Neural progenitor cell (in vitro differentiated cells): ENCODE measurements at regions not wholly inside any gene's neighbourhood (a gene's known extent, or its start where the extent isn't known, plus 50 kb on each side); places are given as distances from the start of the nearest gene placed in this dataset.
A peak's percentile ranks its signal among the peaks of the same experiment; 100 is the strongest.

Experiments used
- DNase-seq: peaks from one replicate; pipeline ENCODE4 v3.0.0-alpha.2; 2016; ENCODE audit warnings: low spot score
- H2AFZ ChIP-seq: fragments of 200-600 bp; sonication (generic); replicated peaks from 2 replicates; pipeline ENCODE4 v1.6.1; 2016; ENCODE audit warnings: antibody characterized with exemption
- H3F3A ChIP-seq: fragments of 200-600 bp; sonication (generic); 2 replicates; pipeline ENCODE4 v1.6.1; 2016; ENCODE audit warnings: antibody characterized with exemption, low read depth
- H3K27ac ChIP-seq: fragments of 200-600 bp; sonication (generic); 2 replicates; pipeline ENCODE4 v1.5.1; 2016; ENCODE audit warnings: mild to moderate bottlenecking
- H3K27me3 ChIP-seq: fragments of 200-600 bp; sonication (generic); 2 replicates; pipeline ENCODE4 v1.6.1; 2016; ENCODE audit warnings: mild to moderate bottlenecking, moderate library complexity
- H3K36me3 ChIP-seq: fragments of 200-600 bp; sonication (generic); 2 replicates; pipeline ENCODE4 v1.5.1; 2016
- H3K4me1 ChIP-seq: fragments of 200-600 bp; sonication (generic); 2 replicates; pipeline ENCODE4 v1.6.1; 2016; ENCODE audit warnings: mixed run types
- H3K4me2 ChIP-seq: fragments of 200-600 bp; sonication (generic); 2 replicates; pipeline ENCODE4 v1.6.1; 2016
- H3K4me3 ChIP-seq: fragments of 200-600 bp; sonication (generic); 2 replicates; pipeline ENCODE4 v1.5.1; 2016
- H3K79me2 ChIP-seq: fragments of 200-600 bp; sonication (generic); 2 replicates; pipeline ENCODE4 v1.6.1; 2016; ENCODE audit warnings: low read depth
- H3K9ac ChIP-seq: fragments of 200-600 bp; sonication (generic); 2 replicates; pipeline ENCODE4 v1.6.1; 2016
- H3K9me3 ChIP-seq: fragments of 200-600 bp; sonication (generic); 2 replicates; pipeline ENCODE4 v1.5.1; 2016; ENCODE audit warnings: low read depth
- H4K20me1 ChIP-seq: fragments of 200-600 bp; sonication (generic); 2 replicates; pipeline ENCODE4 v1.6.1; 2016; ENCODE audit warnings: low read depth
- H3K27ac Mint-ChIP-seq: 3 replicates; pipeline ENCODE4 v1.8.0; 2021; ENCODE audit warnings: mixed read lengths
- H3K27me3 Mint-ChIP-seq: 2 replicates; pipeline ENCODE4 v1.8.0; 2022; ENCODE audit warnings: low read depth, mild to moderate bottlenecking, inconsistent platforms, moderate library complexity, mixed read lengths; ENCODE audit not compliant: insufficient read depth
- H3K36me3 Mint-ChIP-seq: 3 replicates; pipeline ENCODE4 v1.8.0; 2021; ENCODE audit warnings: mixed read lengths
- H3K4me1 Mint-ChIP-seq: 3 replicates; pipeline ENCODE4 v1.8.0; 2021; ENCODE audit warnings: mixed read lengths
- H3K4me3 Mint-ChIP-seq: 3 replicates; pipeline ENCODE4 v1.8.0; 2021; ENCODE audit warnings: mild to moderate bottlenecking, moderate library complexity, mixed read lengths
- H3K9me3 Mint-ChIP-seq: 3 replicates; pipeline ENCODE4 v1.8.0; 2020; ENCODE audit warnings: mixed read lengths
- CTCF ChIP-seq: fragments of 200-600 bp; sonication (generic); IDR thresholded peaks from 2 replicates; pipeline ENCODE4 v1.5.1; 2017; ENCODE audit warnings: antibody characterized with exemption, mild to moderate bottlenecking
- EZH2 ChIP-seq: fragments of 200-600 bp; sonication (generic); IDR thresholded peaks from 2 replicates; pipeline ENCODE4 v1.6.1; 2017; ENCODE audit warnings: antibody characterized with exemption, mild to moderate bottlenecking, moderate library complexity
- EZH2phosphoT487 ChIP-seq: fragments of 200-600 bp; sonication (generic); IDR thresholded peaks from 2 replicates; pipeline ENCODE4 v1.6.1; 2017; ENCODE audit warnings: antibody characterized with exemption

- Histone ChIP-seq H4K20me1 (no peaks in the 10 kb centered on the region), H3K9me3 (no peaks in the 10 kb centered on the region), H3K79me2 (no peaks in the 10 kb centered on the region), H2AFZ (no peak overlapping the region), H3K4me3 (no peak overlapping the region), H3F3A (peaks cover 15% of the 10 kb centered on the region), H3K27ac (no peak overlapping the region), H3K9ac (no peak overlapping the region), H3K36me3 (no peaks in the 10 kb centered on the region), H3K4me1 (peaks cover 30% of the 10 kb centered on the region), H3K4me2 (no peak overlapping the region), H3K27me3 (no peaks in the 10 kb centered on the region)
- peaks cover 2% of the 10 kb centered on the region for H3K27me3 Mint-ChIP-seq
- H3K4me3 Mint-ChIP-seq = no peak overlapping the region
- H3K4me1 Mint-ChIP-seq = peaks cover 11% of the 10 kb centered on the region
- H3K36me3 Mint-ChIP-seq = no peaks in the 10 kb centered on the region
- no peak overlapping the region for H3K27ac Mint-ChIP-seq
- H3K9me3 Mint-ChIP-seq = no peaks in the 10 kb centered on the region
- DNase-seq = no peak
- TF ChIP-seq EZH2 (no peak), CTCF (no peak), EZH2phosphoT487 (no peak)
Observed at GRCh38 chr11:127674754-127675153, 674.2 kb upstream of the KIRREL3 start.

DNA sequence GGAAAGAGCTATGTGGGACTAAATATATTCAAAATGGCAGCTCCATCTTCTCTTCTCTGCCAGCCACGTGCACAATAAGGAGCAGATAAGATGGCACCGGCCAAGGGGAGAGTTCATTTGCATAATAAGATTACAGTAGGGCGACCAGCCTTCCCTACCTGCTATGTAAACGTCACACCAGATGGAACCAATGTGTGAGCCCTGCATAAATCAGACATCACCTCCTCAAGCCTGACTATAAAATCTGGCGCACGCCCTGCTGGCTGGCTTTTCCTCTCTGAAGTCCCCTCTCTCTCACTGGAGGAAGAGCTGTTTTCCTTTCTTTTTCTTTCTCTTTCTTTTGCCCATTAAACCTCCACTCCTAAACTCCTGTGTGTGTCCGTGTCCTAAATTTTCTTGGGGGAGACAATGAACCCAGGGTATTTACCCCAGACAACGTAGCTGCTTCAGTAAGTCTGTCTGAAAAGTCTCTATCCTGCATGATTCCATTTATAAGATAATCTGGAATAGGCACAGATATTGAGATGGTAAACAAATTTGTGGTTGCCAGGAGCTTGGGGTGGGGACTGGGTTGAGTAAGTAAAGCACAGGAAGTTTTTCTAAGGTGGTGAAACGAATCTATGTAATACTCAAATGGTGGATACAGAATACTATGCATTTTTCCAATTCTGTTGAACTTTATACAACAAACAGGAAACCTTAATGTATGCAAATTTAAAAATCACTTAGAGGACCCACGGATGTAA is 670.0 kb upstream of the KIRREL3 start:
- no peaks in the 10 kb centered on the region for H3K27me3 Mint-ChIP-seq
- Histone ChIP-seq H3K4me3 (no peak overlapping the region), H3F3A (no peaks in the 10 kb centered on the region), H3K27ac (no peak overlapping the region), H3K9me3 (no peaks in the 10 kb centered on the region), H4K20me1 (no peaks in the 10 kb centered on the region), H2AFZ (peak overlapping the region; percentile 65), H3K9ac (no peak overlapping the region), H3K27me3 (no peaks in the 10 kb centered on the region), H3K36me3 (peaks cover 3% of the 10 kb centered on the region), H3K4me1 (no peaks in the 10 kb centered on the region), H3K4me2 (no peak overlapping the region), H3K79me2 (no peaks in the 10 kb centered on the region)
- H3K27ac Mint-ChIP-seq = no peak overlapping the region
- H3K4me3 Mint-ChIP-seq = no peak overlapping the region
- H3K4me1 Mint-ChIP-seq = no peaks in the 10 kb centered on the region
- DNase-seq = no peak
- TF ChIP-seq EZH2phosphoT487 = no peak
- H3K36me3 Mint-ChIP-seq = no peaks in the 10 kb centered on the region
- H3K9me3 Mint-ChIP-seq = peaks cover 7% of the 10 kb centered on the region

DNA sequence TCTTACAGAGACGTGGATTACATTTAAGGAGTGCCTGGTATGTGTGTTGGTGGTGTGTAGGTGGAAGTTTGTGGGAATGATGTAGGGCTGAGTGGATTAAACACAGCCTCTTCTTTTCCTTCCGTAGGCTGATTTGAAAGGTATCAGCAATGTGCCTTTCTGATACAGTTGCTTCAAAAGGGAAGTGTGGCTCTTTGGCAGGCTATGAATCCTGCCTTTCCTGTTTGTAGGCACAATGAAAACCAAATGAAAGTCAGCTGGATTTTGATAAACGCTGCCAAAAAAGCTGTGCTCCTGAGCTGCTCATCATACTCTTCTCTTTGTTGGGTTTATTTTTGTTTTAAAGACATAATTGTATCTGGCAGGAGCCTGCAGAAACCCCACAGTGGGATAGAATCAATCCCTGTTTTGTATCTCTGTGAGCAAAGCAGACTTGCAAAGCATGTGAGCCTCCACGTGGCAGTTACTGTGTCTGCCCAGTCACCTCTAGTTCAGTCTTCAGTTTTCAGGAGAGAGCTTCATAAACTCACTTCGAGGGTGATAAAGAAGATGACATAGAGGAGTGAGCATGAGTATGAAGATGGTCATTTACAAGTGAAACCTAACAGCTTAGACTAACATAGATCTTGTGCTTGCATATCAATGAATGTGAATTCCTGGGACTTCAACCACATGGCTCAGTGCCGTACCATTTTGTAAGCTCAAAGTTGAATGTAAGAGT is 655.7 kb upstream of the KIRREL3 start:
- no peak for DNase-seq
- Mint-ChIP-seq H3K4me3 (no peak overlapping the region), H3K4me1 (peaks cover 7% of the 10 kb centered on the region), H3K27ac (peak overlapping the region; percentile 63), H3K36me3 (no peaks in the 10 kb centered on the region), H3K27me3 (peaks cover 2% of the 10 kb centered on the region), H3K9me3 (peaks cover 10% of the 10 kb centered on the region)
- no peaks in the 10 kb centered on the region for H3K27me3 ChIP-seq
- no peaks in the 10 kb centered on the region for H4K20me1 ChIP-seq
- TF ChIP-seq EZH2 (no peak), EZH2phosphoT487 (no peak), CTCF (no peak)
- H3K4me2 ChIP-seq = no peak overlapping the region
- no peak overlapping the region for H3K4me3 ChIP-seq
- no peaks in the 10 kb centered on the region for H3K36me3 ChIP-seq
- no peaks in the 10 kb centered on the region for H3F3A ChIP-seq
- no peaks in the 10 kb centered on the region for H3K79me2 ChIP-seq
- H3K27ac ChIP-seq = no peak overlapping the region
- no peak overlapping the region for H3K9ac ChIP-seq
- no peaks in the 10 kb centered on the region for H3K9me3 ChIP-seq
- H2AFZ ChIP-seq = peak overlapping the region; percentile 35
- no peaks in the 10 kb centered on the region for H3K4me1 ChIP-seq

GRCh38 chr11:127653076-127653475 is 652.5 kb upstream of the KIRREL3 start:
- peaks cover 7% of the 10 kb centered on the region for H3K4me1 Mint-ChIP-seq
- H3K27ac Mint-ChIP-seq = no peak overlapping the region
- H3K9me3 ChIP-seq = no peaks in the 10 kb centered on the region
- no peaks in the 10 kb centered on the region for H3K79me2 ChIP-seq
- H3K4me3 ChIP-seq = no peak overlapping the region
- no peaks in the 10 kb centered on the region for H3K27me3 Mint-ChIP-seq
- H3K9me3 Mint-ChIP-seq = peaks cover 7% of the 10 kb centered on the region
- no peaks in the 10 kb centered on the region for H3K36me3 Mint-ChIP-seq
- no peak for TF ChIP-seq CTCF
- TF ChIP-seq EZH2 = no peak
- TF ChIP-seq EZH2phosphoT487 = no peak
- no peaks in the 10 kb centered on the region for H3K4me1 ChIP-seq
- H3K4me2 ChIP-seq = no peak overlapping the region
- H3K4me3 Mint-ChIP-seq = no peak overlapping the region
- H3K9ac ChIP-seq = no peak overlapping the region
- H2AFZ ChIP-seq = no peak overlapping the region
- H3K36me3 ChIP-seq = no peaks in the 10 kb centered on the region
- no peak overlapping the region for H3K27ac ChIP-seq
- DNase-seq = no peak
- no peaks in the 10 kb centered on the region for H3K27me3 ChIP-seq
- no peaks in the 10 kb centered on the region for H4K20me1 ChIP-seq
- no peaks in the 10 kb centered on the region for H3F3A ChIP-seq
